NCI-H1105 treated with DMSO at 0.1 percent for 48 hours (cell line): ENCODE measurements at regions not wholly inside any gene's neighbourhood (a gene's known extent, or its start where the extent isn't known, plus 50 kb on each side); places are given as distances from the start of the nearest gene placed in this dataset.
A peak's percentile ranks its signal among the peaks of the same experiment; 100 is the strongest.
"Not testable (repeated sequence)": the region's sequence is repeated elsewhere in the genome, so short reads cannot be mapped to it uniquely, and the experiment has no call there.

ENCODE experiments used
- DNase-seq: peaks from one replicate; lab custom pipeline; 2025; lab: John Stamatoyannopoulos, UW

GRCh38 chr14:87240319-87240718 lies 752.7 kb downstream of the GALC start:
- not testable (repeated sequence) for DNase-seq

- DNase-seq: no peak
These were observed 759.1 kb downstream of the GALC start for GRCh38 chr14:87233806-87234384.

DNA sequence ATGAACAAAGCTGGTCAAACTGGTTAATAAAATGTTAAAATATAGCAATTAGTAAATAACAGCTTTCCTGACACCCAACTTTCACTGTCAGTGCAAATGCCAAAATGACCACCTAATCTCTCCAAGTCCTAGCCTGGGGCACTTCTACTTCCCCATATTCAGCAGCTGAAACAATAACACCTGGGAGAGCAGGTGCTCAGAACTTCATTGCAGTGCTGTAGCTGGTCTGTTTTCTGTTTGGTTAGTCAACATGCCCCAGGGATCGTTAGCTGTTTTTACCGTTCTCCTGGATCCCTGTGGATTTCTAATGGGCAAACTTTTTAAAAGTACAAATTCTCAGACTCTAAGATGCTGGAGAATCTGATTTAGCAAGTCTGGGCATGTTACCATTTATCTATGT lies 759.7 kb downstream of the GALC start:
- DNase-seq: no peak

GRCh38 chr14:87231336-87232026 lies 761.5 kb downstream of the GALC start:
- no peak for DNase-seq

DNA sequence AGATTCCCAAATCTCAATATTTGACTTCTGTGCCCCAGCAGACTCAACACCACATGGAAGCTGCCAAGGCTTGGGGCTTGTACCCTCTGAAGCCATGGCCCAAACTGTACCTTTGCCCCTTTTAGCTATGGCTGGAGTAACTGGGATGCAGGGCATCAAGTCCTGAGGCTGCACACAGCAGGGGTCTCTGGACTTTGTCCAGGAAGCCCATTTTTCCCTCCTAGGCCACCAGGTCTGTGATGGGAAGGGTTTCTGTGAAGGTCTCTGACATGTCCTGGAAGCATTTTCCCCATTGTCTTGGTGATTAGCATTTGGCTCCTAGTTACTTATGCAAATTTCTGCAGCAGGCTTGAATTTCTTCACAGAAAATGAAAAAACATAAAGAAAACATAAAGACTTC lies 762.3 kb downstream of the GALC start:
- DNase-seq: no peak

DNA sequence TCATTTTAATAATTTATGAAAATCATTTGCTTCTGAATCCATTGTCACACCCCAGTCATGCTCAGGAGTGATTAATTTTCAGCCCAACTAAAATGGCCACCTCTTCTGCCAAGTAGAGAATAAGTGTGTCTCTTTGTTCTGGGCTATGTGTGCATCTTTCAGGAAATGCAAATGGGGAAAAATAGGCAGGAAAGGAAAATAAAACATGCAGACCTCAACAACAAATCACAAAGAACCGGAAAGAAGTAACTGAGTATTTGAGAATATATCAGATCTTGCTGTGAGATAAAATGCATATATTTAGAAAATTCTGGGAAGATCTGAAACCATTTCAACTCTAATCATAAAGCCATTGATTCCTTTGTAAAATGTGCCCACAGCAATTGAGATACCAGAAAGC lies 763.9 kb downstream of the GALC start:
- no peak for DNase-seq

DNA sequence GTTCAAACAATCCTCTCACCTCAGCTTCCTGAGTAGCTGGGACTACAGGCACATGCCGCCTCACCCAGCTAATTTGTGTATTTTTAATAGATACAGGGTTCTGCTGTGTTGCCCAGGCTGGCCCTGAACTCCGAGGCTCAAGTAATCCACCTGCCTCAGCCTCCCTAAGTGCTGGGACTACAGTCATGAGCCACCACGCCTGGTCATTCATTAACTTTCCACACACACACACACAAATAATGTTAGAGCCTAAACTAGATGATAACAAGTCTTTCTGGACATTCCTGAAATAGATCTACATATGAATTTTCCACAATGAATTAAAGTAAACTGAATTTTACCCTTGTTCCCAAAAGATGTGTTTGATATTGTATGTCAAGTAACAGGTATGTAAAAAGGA lies 776.0 kb downstream of the GALC start:
- no peak for DNase-seq

DNA sequence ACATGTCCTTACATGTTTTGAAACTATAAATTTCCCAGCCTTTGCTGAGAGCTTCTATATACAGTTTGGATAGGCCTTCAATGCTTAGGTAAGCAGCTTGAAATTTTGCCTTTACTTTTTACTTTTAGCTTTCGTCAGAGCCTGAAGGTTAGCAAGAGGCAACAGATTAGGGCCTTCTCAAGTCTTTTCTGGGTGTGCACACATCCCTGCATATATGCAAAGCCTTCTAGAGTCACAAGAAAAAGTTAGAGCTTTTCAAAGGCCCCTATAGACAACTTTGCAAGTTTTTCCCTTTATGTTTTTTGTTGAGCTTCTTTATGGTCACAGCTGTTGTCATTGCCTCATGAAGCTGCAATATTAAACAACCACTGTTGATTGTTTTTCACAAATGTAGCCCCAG lies 778.4 kb downstream of the GALC start:
- no peak for DNase-seq

- no peak for DNase-seq
These were observed 785.2 kb downstream of the GALC start for GRCh38 chr14:87207756-87208155.

DNA sequence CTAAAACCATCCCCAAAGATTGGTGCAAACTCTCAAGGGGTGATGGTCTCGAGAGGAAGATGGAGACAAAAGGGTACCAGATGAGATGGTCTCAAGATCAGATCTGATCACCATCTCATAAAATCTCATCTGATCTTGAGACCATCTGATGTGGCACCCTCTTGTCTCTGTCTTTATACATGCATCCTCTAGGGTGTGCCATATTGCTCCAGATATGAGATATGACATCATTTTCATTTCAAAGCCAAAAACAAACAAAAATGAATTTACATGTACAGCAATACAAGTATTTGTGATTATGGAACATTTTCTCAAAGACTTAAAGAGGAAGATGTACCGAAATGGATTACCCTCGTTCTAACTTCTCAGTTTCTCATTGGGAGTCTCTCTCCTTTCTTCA lies 787.2 kb downstream of the GALC start:
- DNase-seq: no peak

GRCh38 chr14:87203346-87203745 lies 789.6 kb downstream of the GALC start:
- no peak for DNase-seq

DNA sequence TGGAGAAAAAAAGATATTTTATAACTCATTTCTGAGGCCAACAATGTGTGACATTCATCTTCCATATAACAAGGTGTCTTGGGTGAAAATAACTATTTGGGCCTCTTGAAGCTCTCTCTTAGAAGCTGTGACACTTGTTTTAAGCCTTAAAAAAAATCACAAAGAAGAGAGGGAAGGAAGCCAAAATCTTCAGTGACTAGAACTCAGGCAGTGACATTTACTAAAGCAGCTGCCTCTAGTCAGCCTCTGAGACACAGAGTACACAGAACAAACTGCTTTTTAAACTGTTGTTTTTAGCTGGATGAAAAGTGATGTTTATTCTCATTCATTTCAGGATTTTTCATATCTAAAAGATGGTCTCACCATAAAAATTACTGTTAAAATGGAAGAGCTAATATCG lies 793.6 kb downstream of the GALC start:
- DNase-seq: no peak

DNA sequence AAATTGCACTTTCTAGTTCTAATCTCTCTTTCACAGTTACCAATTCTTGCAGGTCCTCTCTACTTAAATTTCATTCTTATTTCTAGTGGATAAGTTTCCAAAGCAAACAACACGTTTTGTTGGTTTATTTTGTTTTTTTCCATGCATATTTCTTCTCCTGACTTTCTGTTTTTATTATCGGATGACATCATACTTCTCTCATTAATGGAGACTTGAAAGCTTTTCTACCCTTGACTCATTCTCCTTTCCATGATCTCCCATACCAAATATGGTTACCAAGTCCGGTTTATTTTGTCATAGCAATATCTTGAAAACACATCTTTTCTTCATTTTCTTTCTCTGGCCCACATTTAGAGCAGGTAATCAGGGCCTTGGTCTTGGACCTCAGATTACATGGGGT lies 796.5 kb downstream of the GALC start:
- DNase-seq: no peak

DNA sequence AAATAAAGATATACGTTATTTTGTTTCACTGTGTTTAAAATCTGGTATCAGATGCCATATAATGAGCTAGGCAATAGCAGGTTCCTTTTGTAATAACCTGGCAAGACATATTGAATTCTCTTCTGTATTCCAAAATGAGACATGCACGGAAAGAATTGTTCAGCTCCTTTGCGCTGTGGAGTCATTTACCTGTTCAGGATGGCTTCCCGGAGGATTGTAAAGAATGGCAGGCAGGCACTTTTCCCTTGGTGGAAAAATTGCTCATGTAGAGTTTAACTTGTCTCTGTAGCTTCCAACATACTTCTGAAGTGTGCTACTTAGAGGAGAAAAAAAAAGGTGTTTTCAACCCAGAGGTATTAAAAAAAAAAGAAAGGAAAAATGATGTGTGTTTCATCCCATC lies 805.2 kb downstream of the GALC start:
- no peak for DNase-seq

GRCh38 chr14:87186737-87187136 lies 806.2 kb downstream of the GALC start:
- no peak for DNase-seq

DNA sequence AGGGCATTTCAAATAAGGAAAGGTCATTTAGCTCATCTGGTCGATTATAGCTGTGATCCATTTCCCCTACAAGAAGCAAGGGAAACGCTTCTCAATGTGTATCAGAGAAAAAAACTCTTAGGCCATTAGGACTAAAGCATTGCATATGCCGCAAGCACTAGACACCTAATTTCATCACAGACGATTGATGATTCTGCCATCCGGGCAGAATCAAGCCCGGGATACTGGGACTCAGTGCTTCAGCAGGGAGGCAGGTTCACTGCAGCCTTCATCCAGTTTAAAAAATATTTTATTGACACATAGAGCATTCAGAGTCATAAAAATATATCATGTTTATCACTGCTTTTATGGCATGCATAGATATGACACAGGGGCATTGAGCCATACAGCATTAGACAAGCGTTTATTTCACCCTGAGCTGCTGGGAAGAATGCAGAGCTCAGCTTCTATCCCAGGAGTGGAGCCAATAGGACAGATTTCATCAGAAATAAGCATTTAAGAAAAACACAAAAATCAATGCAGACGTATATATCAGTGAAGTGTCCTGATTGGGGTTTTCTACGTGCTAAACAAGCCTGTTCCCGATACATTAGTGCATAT lies 806.9 kb downstream of the GALC start:
- no peak for DNase-seq

GRCh38 chr14:87184180-87184579 lies 808.8 kb downstream of the GALC start:
- DNase-seq: no peak

DNA sequence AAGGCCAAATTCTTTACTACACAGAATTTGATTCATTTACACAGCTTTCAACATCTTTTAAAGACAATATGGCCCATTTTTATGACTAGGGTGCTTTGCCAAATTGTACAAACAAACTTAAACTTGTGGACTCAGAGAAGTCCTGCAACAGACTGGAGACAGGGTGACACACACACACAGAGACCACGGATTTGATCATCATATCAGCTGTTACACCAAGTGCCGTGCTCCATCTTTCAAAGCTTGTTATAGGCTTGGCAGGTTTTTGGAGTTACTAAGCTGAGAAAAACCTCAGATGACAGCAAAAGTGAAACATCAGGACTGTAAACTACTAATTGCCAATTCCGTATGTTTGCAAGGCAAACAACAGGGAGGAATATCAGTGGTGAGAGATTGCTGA lies 811.7 kb downstream of the GALC start:
- DNase-seq: no peak

GRCh38 chr14:87179936-87180335 lies 813.0 kb downstream of the GALC start:
- no peak for DNase-seq

DNA sequence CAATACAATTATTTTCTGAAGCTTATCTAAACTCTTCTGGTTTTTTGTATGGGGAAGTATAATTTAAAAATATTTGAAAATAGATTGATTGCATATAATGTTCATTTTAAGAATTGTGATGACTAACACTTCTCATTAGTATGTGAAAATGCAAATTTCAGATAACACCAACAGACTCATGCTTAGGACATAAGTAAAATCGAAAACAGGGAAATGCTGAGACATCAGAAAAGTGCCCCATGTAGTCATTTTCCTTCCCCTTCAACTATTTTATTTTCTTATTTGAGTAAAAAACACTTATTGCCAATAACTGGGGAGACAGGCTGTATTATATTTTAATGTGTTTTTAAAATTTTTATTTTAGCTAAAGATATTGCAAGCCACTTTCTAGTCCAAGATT lies 814.7 kb downstream of the GALC start:
- DNase-seq: no peak

DNA sequence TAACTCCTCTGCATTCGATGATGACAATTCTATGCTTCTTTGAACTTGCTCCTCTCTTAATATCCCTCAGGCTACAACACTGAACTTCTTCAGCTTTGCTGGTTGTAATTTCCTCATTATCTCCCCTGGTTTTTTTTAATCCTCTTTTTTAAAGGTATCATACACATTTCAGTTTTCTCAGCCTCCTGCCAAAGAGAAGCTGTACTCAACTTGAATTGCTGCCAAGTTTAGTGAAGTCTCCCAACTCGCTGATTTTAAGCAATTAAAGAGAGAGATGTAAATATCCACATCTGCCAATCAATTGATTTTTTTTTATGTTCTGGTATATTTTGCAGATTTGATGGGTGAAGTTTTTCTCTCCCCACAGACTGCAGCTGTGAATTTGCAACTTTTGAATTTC lies 817.8 kb downstream of the GALC start:
- DNase-seq: peak; percentile 94

DNA sequence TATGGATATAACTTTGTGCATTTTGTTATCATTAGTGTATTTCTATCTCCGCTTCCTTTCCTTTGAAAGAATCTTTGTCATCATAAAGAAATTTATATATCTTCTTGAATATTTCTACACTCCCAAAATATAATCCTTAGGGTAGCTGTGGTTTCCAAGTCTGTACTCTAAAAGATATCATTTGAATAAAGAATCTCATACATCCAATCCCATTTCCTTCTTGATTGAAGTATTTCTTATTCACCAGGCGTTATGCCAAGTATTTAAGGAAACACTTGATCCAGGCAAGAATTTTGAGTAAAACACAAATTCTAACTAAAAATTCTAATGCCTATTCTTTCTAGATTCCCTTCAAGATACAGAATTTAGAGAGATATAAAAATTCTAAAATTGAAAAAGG lies 821.8 kb downstream of the GALC start:
- DNase-seq: no peak

DNA sequence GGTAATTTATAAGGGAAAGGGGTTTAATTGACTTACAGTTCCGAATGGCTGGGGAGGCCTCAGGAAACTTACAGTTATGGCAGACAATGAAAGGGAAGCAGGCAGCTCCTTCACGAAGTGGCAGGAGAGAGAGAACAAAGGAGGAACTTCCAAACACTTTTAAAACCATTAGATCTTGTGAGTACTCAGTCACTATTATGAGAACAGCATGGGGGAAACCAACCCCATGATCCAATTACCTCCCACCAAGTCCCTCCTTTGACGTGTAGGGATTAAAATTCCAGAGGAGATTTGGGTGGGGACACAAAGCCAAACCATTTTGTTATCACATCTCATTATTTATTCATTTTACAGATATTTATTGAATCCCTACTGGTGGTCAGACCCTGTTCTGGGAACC lies 822.8 kb downstream of the GALC start:
- no peak for DNase-seq

GRCh38 chr14:87169362-87169761 lies 823.6 kb downstream of the GALC start:
- DNase-seq: no peak
